Femur (tissue), 1 donor: ENCODE measurements at regions not wholly inside any gene's neighbourhood (a gene's known extent, or its start where the extent isn't known, plus 50 kb on each side); places are given as distances from the start of the nearest gene placed in this dataset.
"Not testable (repeated sequence)": the region's sequence is repeated elsewhere in the genome, so short reads cannot be mapped to it uniquely, and the experiment has no call there.

ENCODE experiments used
- DNase-seq: peaks from one replicate; pipeline ENCODE4 v3.0.0-alpha.2; 2017

- no peak for DNase-seq
Observed at GRCh38 chr2:82740527-82740926, 1718.6 kb downstream of the SUCLG1 start.

- DNase-seq: not testable (repeated sequence)
Observed at GRCh38 chr2:82737965-82738364, 1721.1 kb downstream of the SUCLG1 start.

GRCh38 chr2:82735336-82735735, 1723.7 kb downstream of the SUCLG1 start:
- DNase-seq: no peak

GRCh38 chr2:82731824-82732223, 1727.3 kb downstream of the SUCLG1 start:
- DNase-seq: no peak

- DNase-seq: no peak
Observed at GRCh38 chr2:82730811-82731210, 1728.3 kb downstream of the SUCLG1 start.

- DNase-seq: no peak
Observed at GRCh38 chr2:82728090-82728489, 1731.0 kb downstream of the SUCLG1 start.

- DNase-seq: no peak
Observed at GRCh38 chr2:82708681-82709080, 1750.4 kb downstream of the SUCLG1 start.

- no peak for DNase-seq
Observed at GRCh38 chr2:82697231-82697630, 1761.8 kb downstream of the SUCLG1 start.

- no peak for DNase-seq
Observed at GRCh38 chr2:82694431-82694830, 1764.6 kb downstream of the SUCLG1 start.

GRCh38 chr2:82690757-82691411, 1768.2 kb downstream of the SUCLG1 start:
- DNase-seq: no peak

GRCh38 chr2:82675186-82675585, 1783.9 kb downstream of the SUCLG1 start:
- no peak for DNase-seq

GRCh38 chr2:82674652-82675051, 1784.4 kb downstream of the SUCLG1 start:
- DNase-seq: no peak

- DNase-seq: no peak
Observed at GRCh38 chr2:82667491-82667890, 1791.6 kb downstream of the SUCLG1 start.

GRCh38 chr2:82665691-82666090, 1793.4 kb downstream of the SUCLG1 start:
- DNase-seq: no peak

GRCh38 chr2:82657106-82657505, 1802.0 kb downstream of the SUCLG1 start:
- DNase-seq: peak; percentile 22

GRCh38 chr2:82656420-82656819, 1802.7 kb downstream of the SUCLG1 start:
- DNase-seq: no peak

- no peak for DNase-seq
Observed at GRCh38 chr2:82652117-82652516, 1807.0 kb downstream of the SUCLG1 start.

- no peak for DNase-seq
Observed at GRCh38 chr2:82650038-82650437, 1809.0 kb downstream of the SUCLG1 start.

GRCh38 chr2:82641598-82642180, 1817.4 kb downstream of the SUCLG1 start:
- DNase-seq: no peak

- DNase-seq: no peak
Observed at GRCh38 chr2:82636402-82637020, 1822.6 kb downstream of the SUCLG1 start.

- no peak for DNase-seq
Observed at GRCh38 chr2:82599021-82599420, 1860.1 kb downstream of the SUCLG1 start.

GRCh38 chr2:82596581-82596980, 1862.5 kb downstream of the SUCLG1 start:
- DNase-seq: no peak

- no peak for DNase-seq
Observed at GRCh38 chr2:82591718-82592117, 1867.4 kb downstream of the SUCLG1 start.

- DNase-seq: no peak
Observed at GRCh38 chr2:82576656-82577055, 1882.4 kb downstream of the SUCLG1 start.

GRCh38 chr2:82539280-82539621, 1919.8 kb downstream of the SUCLG1 start:
- no peak for DNase-seq
